ENCODE measurements at regions not wholly inside any gene's neighbourhood (a gene's known extent, or its start where the extent isn't known, plus 50 kb on each side); places are given as distances from the start of the nearest gene placed in this dataset.

GRCh38 chr12:47517122-47517521, 188.7 kb downstream of the RPAP3 start:
- TF ChIP-seq EZH2 (IDR thresholded peaks at IDR 0.05; ENCODE audit: insufficient read depth, poor library complexity, severe bottlenecking) = no peak
- TF ChIP-seq EZH2phosphoT487 (IDR thresholded peaks at IDR 0.05; ENCODE audit: insufficient read depth, low read depth) = no peak

GRCh38 chr12:47509398-47509851, 196.4 kb downstream of the RPAP3 start:
- Histone ChIP-seq H3F3A (ENCODE audit: insufficient read depth) (peaks cover 55% of the 10 kb centered on the region), H3K79me2 (ENCODE audit: insufficient read depth) (no peaks in the 10 kb centered on the region), H3K36me3 (ENCODE audit: low read depth) (no peaks in the 10 kb centered on the region), H3K4me1 (ENCODE audit: insufficient read depth) (peaks cover 54% of the 10 kb centered on the region), H2AFZ (peak overlapping the region; percentile 39), H3K4me2 (ENCODE audit: unreplicated experiment) (peak overlapping the region; percentile 42), H3K4me3 (no peak overlapping the region), H3K9ac (peak overlapping the region; percentile 38; the same call in 1 of the 2 replicates), H4K20me1 (ENCODE audit: insufficient read depth) (no peaks in the 10 kb centered on the region), H3K27ac (peak overlapping the region; percentile 79), H3K27me3 (replicated peaks; ENCODE audit: insufficient read depth) (no peaks in the 10 kb centered on the region), H3K9me3 (ENCODE audit: low read depth) (no peaks in the 10 kb centered on the region), H3K9me2 (ENCODE audit: insufficient read depth) (no peaks in the 10 kb centered on the region)
- in situ Hi-C loops (cut with MboI) = no loop called here
- peak; percentile 79 for DNase-seq
- WGBS, 2 experiments (ENCODE audit: low coverage in 1 of 2, low lambda C conversion rate in 2 of 2, missing lambda C conversion rate in 2 of 2) = 7 to 13% methylated on average over 1 of the region's 1 CpG
- TF ChIP-seq EZH2 (IDR thresholded peaks at IDR 0.05; ENCODE audit: insufficient read depth, poor library complexity, severe bottlenecking) (no peak), EZH2phosphoT487 (IDR thresholded peaks at IDR 0.05; ENCODE audit: insufficient read depth, low read depth) (no peak)

More at GRCh38 chr12:47517122-47517521, 188.7 kb downstream of the RPAP3 start:
- Histone ChIP-seq H3K79me2 (ENCODE audit: insufficient read depth) (no peaks in the 10 kb centered on the region), H3K27me3 (replicated peaks; ENCODE audit: insufficient read depth) (no peaks in the 10 kb centered on the region), H3K9me2 (ENCODE audit: insufficient read depth) (no peaks in the 10 kb centered on the region), H3K4me2 (ENCODE audit: unreplicated experiment) (no peak overlapping the region), H3K9me3 (ENCODE audit: low read depth) (no peaks in the 10 kb centered on the region), H3K4me1 (ENCODE audit: insufficient read depth) (no peaks in the 10 kb centered on the region), H3K4me3 (no peak overlapping the region), H3K9ac (no peak overlapping the region), H4K20me1 (ENCODE audit: insufficient read depth) (no peaks in the 10 kb centered on the region), H3K36me3 (ENCODE audit: low read depth) (no peaks in the 10 kb centered on the region), H2AFZ (no peak overlapping the region), H3K27ac (no peak overlapping the region), H3F3A (ENCODE audit: insufficient read depth) (no peaks in the 10 kb centered on the region)
- WGBS, 2 experiments (ENCODE audit: low coverage in 1 of 2, low lambda C conversion rate in 2 of 2, missing lambda C conversion rate in 2 of 2) = 46 to 48% methylated on average over 4 of the region's 4 CpGs
- in situ Hi-C loops (cut with MboI) = no loop called here
- DNase-seq = no peak

- Histone ChIP-seq H4K20me1 (ENCODE audit: insufficient read depth) (no peaks in the 10 kb centered on the region), H3F3A (ENCODE audit: insufficient read depth) (peaks cover 63% of the 10 kb centered on the region), H3K36me3 (ENCODE audit: low read depth) (no peaks in the 10 kb centered on the region), H3K9me2 (ENCODE audit: insufficient read depth) (no peaks in the 10 kb centered on the region), H3K4me2 (ENCODE audit: unreplicated experiment) (peak overlapping the region; percentile 19), H3K27ac (peak overlapping the region; percentile 58), H3K27me3 (replicated peaks; ENCODE audit: insufficient read depth) (no peaks in the 10 kb centered on the region), H3K9me3 (ENCODE audit: low read depth) (no peaks in the 10 kb centered on the region), H2AFZ (peak overlapping the region; percentile 27; the same call in 1 of the 2 replicates), H3K9ac (no peak overlapping the region), H3K4me1 (ENCODE audit: insufficient read depth) (peaks cover 63% of the 10 kb centered on the region), H3K79me2 (ENCODE audit: insufficient read depth) (no peaks in the 10 kb centered on the region), H3K4me3 (no peak overlapping the region)
- 79 to 81% methylated on average over 3 of the region's 3 CpGs for WGBS, 2 experiments (ENCODE audit: low coverage in 1 of 2, low lambda C conversion rate in 2 of 2, missing lambda C conversion rate in 2 of 2)
- peak; percentile 59 for DNase-seq
- in situ Hi-C loops (cut with MboI) = no loop called here
- no peak for TF ChIP-seq EZH2 (IDR thresholded peaks at IDR 0.05; ENCODE audit: insufficient read depth, poor library complexity, severe bottlenecking)
- TF ChIP-seq EZH2phosphoT487 (IDR thresholded peaks at IDR 0.05; ENCODE audit: insufficient read depth, low read depth) = no peak
Measured at GRCh38 chr12:47507221-47507620, 198.6 kb downstream of the RPAP3 start.

GRCh38 chr12:47504775-47505446, 200.9 kb downstream of the RPAP3 start:
- DNase-seq = peak; percentile 88
- no peaks in the 10 kb centered on the region for H3K9me3 ChIP-seq (ENCODE audit: low read depth)
- no peak overlapping the region for H3K9ac ChIP-seq
- H3K9me2 ChIP-seq (ENCODE audit: insufficient read depth) = no peaks in the 10 kb centered on the region
- peak overlapping the region; percentile 51 for H3K27ac ChIP-seq
- WGBS, 2 experiments (ENCODE audit: low coverage in 1 of 2, low lambda C conversion rate in 2 of 2, missing lambda C conversion rate in 2 of 2) = 60 to 69% methylated on average over 11 of the region's 11 CpGs
- no peaks in the 10 kb centered on the region for H4K20me1 ChIP-seq (ENCODE audit: insufficient read depth)
- TF ChIP-seq EZH2phosphoT487 (IDR thresholded peaks at IDR 0.05; ENCODE audit: insufficient read depth, low read depth) (no peak), EZH2 (IDR thresholded peaks at IDR 0.05; ENCODE audit: insufficient read depth, poor library complexity, severe bottlenecking) (no peak)
- peak overlapping the region; percentile 29 for H2AFZ ChIP-seq
- no peak overlapping the region for H3K4me3 ChIP-seq
- H3K27me3 ChIP-seq (replicated peaks; ENCODE audit: insufficient read depth) = no peaks in the 10 kb centered on the region
- peak overlapping the region; percentile 64 for H3K4me2 ChIP-seq (ENCODE audit: unreplicated experiment)
- H3F3A ChIP-seq (ENCODE audit: insufficient read depth) = peaks cover 59% of the 10 kb centered on the region
- no peaks in the 10 kb centered on the region for H3K36me3 ChIP-seq (ENCODE audit: low read depth)
- peaks cover 56% of the 10 kb centered on the region for H3K4me1 ChIP-seq (ENCODE audit: insufficient read depth)
- in situ Hi-C loops (cut with MboI) = no loop called here
- no peaks in the 10 kb centered on the region for H3K79me2 ChIP-seq (ENCODE audit: insufficient read depth)
